AG04449 (cell line): ENCODE measurements at regions not wholly inside any gene's neighbourhood (a gene's known extent, or its start where the extent isn't known, plus 50 kb on each side); places are given as distances from the start of the nearest gene placed in this dataset.

ENCODE experiments used
- CTCF ChIA-PET: fragments of 350-600 bp; formaldehyde crosslinking; extraction: SDS; loops from one replicate; lab custom pipeline; 2021; ENCODE audit warnings: antibody characterized with exemption; lab: Yijun Ruan, JAX
- POLR2A ChIA-PET: fragments of 400-600, 350-600 bp; formaldehyde crosslinking; extraction: SDS; loops from one replicate; lab custom pipeline; 2020; ENCODE audit warnings: antibody characterized with exemption, inconsistent platforms; lab: Yijun Ruan, JAX
- DNase-seq: peaks from one replicate; pipeline ENCODE4 v3.0.0-alpha.2; 2010; ENCODE audit warnings: low read depth, low spot score
- H3K4me3 ChIP-seq: 2 replicates; pipeline ENCODE4 v1.5.1; 2011; ENCODE audit warnings: low read depth, mild to moderate bottlenecking, control low read depth, low read length
- TF ChIP-seq, protein P1 (sequence below): IDR thresholded peaks from one replicate; pipeline ENCODE4 v1.5.1; 2011; ENCODE audit warnings: mild to moderate bottlenecking, moderate library complexity, low read length, control low read depth, inconsistent platforms; ENCODE audit not compliant: insufficient read depth; ENCODE audit errors: missing control alignments

GRCh38 chrX:94414746-94415145 is 740.7 kb downstream of the FAM133A start:
- TF ChIP-seq, protein P1, sequence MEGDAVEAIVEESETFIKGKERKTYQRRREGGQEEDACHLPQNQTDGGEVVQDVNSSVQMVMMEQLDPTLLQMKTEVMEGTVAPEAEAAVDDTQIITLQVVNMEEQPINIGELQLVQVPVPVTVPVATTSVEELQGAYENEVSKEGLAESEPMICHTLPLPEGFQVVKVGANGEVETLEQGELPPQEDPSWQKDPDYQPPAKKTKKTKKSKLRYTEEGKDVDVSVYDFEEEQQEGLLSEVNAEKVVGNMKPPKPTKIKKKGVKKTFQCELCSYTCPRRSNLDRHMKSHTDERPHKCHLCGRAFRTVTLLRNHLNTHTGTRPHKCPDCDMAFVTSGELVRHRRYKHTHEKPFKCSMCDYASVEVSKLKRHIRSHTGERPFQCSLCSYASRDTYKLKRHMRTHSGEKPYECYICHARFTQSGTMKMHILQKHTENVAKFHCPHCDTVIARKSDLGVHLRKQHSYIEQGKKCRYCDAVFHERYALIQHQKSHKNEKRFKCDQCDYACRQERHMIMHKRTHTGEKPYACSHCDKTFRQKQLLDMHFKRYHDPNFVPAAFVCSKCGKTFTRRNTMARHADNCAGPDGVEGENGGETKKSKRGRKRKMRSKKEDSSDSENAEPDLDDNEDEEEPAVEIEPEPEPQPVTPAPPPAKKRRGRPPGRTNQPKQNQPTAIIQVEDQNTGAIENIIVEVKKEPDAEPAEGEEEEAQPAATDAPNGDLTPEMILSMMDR, result no peak
- H3K4me3 ChIP-seq, result no peak overlapping the region
- no peak for DNase-seq
- CTCF ChIA-PET, result no interaction called here
- POLR2A ChIA-PET, result no interaction called here

GRCh38 chrX:94418065-94418464 is 744.1 kb downstream of the FAM133A start:
- ChIA-PET POLR2A (no interaction called here), CTCF (no interaction called here)
- no peak for DNase-seq
- TF ChIP-seq, protein P1, result no peak
- H3K4me3 ChIP-seq, result no peak overlapping the region

GRCh38 chrX:94424456-94424855 is 750.5 kb downstream of the FAM133A start:
- no peak for DNase-seq
- ChIA-PET CTCF (no interaction called here), POLR2A (no interaction called here)
- TF ChIP-seq, protein P1, result no peak
- no peak overlapping the region for H3K4me3 ChIP-seq

DNA sequence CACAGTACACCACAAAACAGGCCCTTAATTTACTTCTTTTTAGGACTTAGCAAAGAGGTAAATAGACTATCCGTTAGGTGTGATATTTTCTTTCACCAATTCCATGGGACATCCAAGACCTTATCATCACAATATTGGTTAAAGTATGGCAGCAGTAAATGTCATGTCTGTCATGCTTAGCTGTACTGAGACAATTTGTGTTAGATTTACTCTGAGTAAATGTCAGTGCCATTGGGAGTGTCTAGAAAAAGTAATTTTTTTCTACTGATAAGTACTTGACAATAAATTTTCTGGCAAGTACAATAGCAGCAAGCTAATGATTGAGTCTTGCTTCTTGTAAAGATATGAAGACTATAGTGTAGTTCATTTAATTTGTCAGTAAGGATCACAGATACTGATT is 756.1 kb downstream of the FAM133A start:
- ChIA-PET CTCF (no interaction called here), POLR2A (no interaction called here)
- TF ChIP-seq, protein P1, result no peak
- H3K4me3 ChIP-seq, result no peak overlapping the region
- no peak for DNase-seq

GRCh38 chrX:94435799-94436198 is 761.8 kb downstream of the FAM133A start:
- ChIA-PET POLR2A (no interaction called here), CTCF (no interaction called here)
- no peak for DNase-seq
- TF ChIP-seq, protein P1, result no peak
- H3K4me3 ChIP-seq, result no peak overlapping the region

- POLR2A ChIA-PET, result no interaction called here
- H3K4me3 ChIP-seq, result no peak overlapping the region
- CTCF ChIA-PET, result no interaction called here
- TF ChIP-seq, protein P1, result no peak
- DNase-seq, result no peak
Observed at GRCh38 chrX:94454159-94454558, 780.2 kb downstream of the FAM133A start.
